ENCODE measurements at regions not wholly inside any gene's neighbourhood (a gene's known extent, or its start where the extent isn't known, plus 50 kb on each side); places are given as distances from the start of the nearest gene placed in this dataset.
A peak's percentile ranks its signal among the peaks of the same experiment; 100 is the strongest.

GRCh38 chr21:27814226-27814625, 847.3 kb upstream of the ADAMTS5 start:
- no peak overlapping the region for H2BK120ac ChIP-seq (ENCODE audit: insufficient read depth, low read length, poor library complexity)
- H3K18ac ChIP-seq (ENCODE audit: low read length) = no peak overlapping the region
- H3K4me3 ChIP-seq (ENCODE audit: low read depth, low read length) = no peak overlapping the region
- no peak overlapping the region for H2BK12ac ChIP-seq (ENCODE audit: low read length)
- H4K91ac ChIP-seq (ENCODE audit: low read depth, low read length) = no peak overlapping the region
- H3K9me3 ChIP-seq (ENCODE audit: insufficient read depth, low read depth, low read length) = no peaks in the 10 kb centered on the region
- no peak overlapping the region for H2AK5ac ChIP-seq (ENCODE audit: low read length)
- no peak for DNase-seq
- H3K79me2 ChIP-seq (ENCODE audit: control insufficient read depth, insufficient read depth, low read length, poor library complexity) = no peaks in the 10 kb centered on the region
- H3K23ac ChIP-seq (ENCODE audit: low read length) = no peak overlapping the region
- no peak overlapping the region for H3K9ac ChIP-seq (ENCODE audit: low read length)
- no peaks in the 10 kb centered on the region for H3K79me1 ChIP-seq (ENCODE audit: low read length)
- no peak overlapping the region for H2BK5ac ChIP-seq (ENCODE audit: low read depth, low read length, poor library complexity)
- no peak overlapping the region for H4K12ac ChIP-seq (ENCODE audit: low read depth, low read length)
- no peak overlapping the region for H3K4me2 ChIP-seq (ENCODE audit: low read length)
- H3K27me3 ChIP-seq (ENCODE audit: insufficient read depth, low read length) = no peaks in the 10 kb centered on the region
- H2AFZ ChIP-seq (ENCODE audit: insufficient read depth, low read length, poor library complexity) = no peak overlapping the region
- no peak overlapping the region for H4K8ac ChIP-seq (ENCODE audit: low read depth, low read length)
- H3K4me1 ChIP-seq (ENCODE audit: control insufficient read depth in 1 of 2, insufficient read depth in 2 of 2, low read length in 2 of 2) = no peaks in the 10 kb centered on the region
- no peaks in the 10 kb centered on the region for H3K36me3 ChIP-seq (ENCODE audit: control insufficient read depth in 1 of 2, insufficient read depth in 2 of 2, low read length in 2 of 2)
- no peak overlapping the region for H3K14ac ChIP-seq (ENCODE audit: low read length)
- no peak overlapping the region for H3K4ac ChIP-seq (ENCODE audit: low read depth, low read length)
- H3K27ac ChIP-seq (ENCODE audit: low read depth, low read length) = no peak overlapping the region
- no CpG with 5 or more reads among the region's 1 CpG for WGBS (ENCODE audit: extremely low coverage, insufficient coverage, insufficient read length)

- Histone ChIP-seq H3K27me3 (ENCODE audit: insufficient read depth, low read length) (no peaks in the 10 kb centered on the region), H2BK12ac (ENCODE audit: low read length) (no peak overlapping the region), H4K8ac (ENCODE audit: low read depth, low read length) (no peak overlapping the region), H3K14ac (ENCODE audit: low read length) (no peak overlapping the region), H3K9ac (ENCODE audit: low read length) (no peak overlapping the region), H2AK5ac (ENCODE audit: low read length) (no peak overlapping the region), H2AFZ (ENCODE audit: insufficient read depth, low read length, poor library complexity) (no peak overlapping the region), H3K36me3 (ENCODE audit: control insufficient read depth in 1 of 2, insufficient read depth in 2 of 2, low read length in 2 of 2) (no peaks in the 10 kb centered on the region), H3K23ac (ENCODE audit: low read length) (no peak overlapping the region), H3K4ac (ENCODE audit: low read depth, low read length) (no peak overlapping the region), H3K27ac (ENCODE audit: low read depth, low read length) (no peak overlapping the region), H4K12ac (ENCODE audit: low read depth, low read length) (no peak overlapping the region), H3K4me3 (ENCODE audit: low read depth, low read length) (no peak overlapping the region), H3K79me2 (ENCODE audit: control insufficient read depth, insufficient read depth, low read length, poor library complexity) (no peaks in the 10 kb centered on the region), H4K91ac (ENCODE audit: low read depth, low read length) (no peak overlapping the region), H3K4me2 (ENCODE audit: low read length) (peak overlapping the region; percentile 6), H2BK5ac (ENCODE audit: low read depth, low read length, poor library complexity) (no peak overlapping the region), H3K9me3 (ENCODE audit: insufficient read depth, low read depth, low read length) (no peaks in the 10 kb centered on the region), H3K18ac (ENCODE audit: low read length) (no peak overlapping the region), H3K79me1 (ENCODE audit: low read length) (no peaks in the 10 kb centered on the region), H2BK120ac (ENCODE audit: insufficient read depth, low read length, poor library complexity) (no peak overlapping the region), H3K4me1 (ENCODE audit: control insufficient read depth in 1 of 2, insufficient read depth in 2 of 2, low read length in 2 of 2) (no peaks in the 10 kb centered on the region)
- DNase-seq = no peak
- WGBS (ENCODE audit: extremely low coverage, insufficient coverage, insufficient read length) = no CpG with 5 or more reads among the region's 8 CpGs
These were observed 846.9 kb upstream of the ADAMTS5 start for GRCh38 chr21:27813750-27814149.

GRCh38 chr21:27813344-27813743, 846.5 kb upstream of the ADAMTS5 start:
- H3K14ac ChIP-seq (ENCODE audit: low read length) = no peak overlapping the region
- no peak overlapping the region for H4K8ac ChIP-seq (ENCODE audit: low read depth, low read length)
- DNase-seq = no peak
- H2BK5ac ChIP-seq (ENCODE audit: low read depth, low read length, poor library complexity) = no peak overlapping the region
- no peak overlapping the region for H3K9ac ChIP-seq (ENCODE audit: low read length)
- H3K27ac ChIP-seq (ENCODE audit: low read depth, low read length) = no peak overlapping the region
- H3K27me3 ChIP-seq (ENCODE audit: insufficient read depth, low read length) = no peaks in the 10 kb centered on the region
- no peak overlapping the region for H3K4me3 ChIP-seq (ENCODE audit: low read depth, low read length)
- H3K23ac ChIP-seq (ENCODE audit: low read length) = no peak overlapping the region
- H3K36me3 ChIP-seq (ENCODE audit: control insufficient read depth in 1 of 2, insufficient read depth in 2 of 2, low read length in 2 of 2) = no peaks in the 10 kb centered on the region
- H3K79me2 ChIP-seq (ENCODE audit: control insufficient read depth, insufficient read depth, low read length, poor library complexity) = no peaks in the 10 kb centered on the region
- H4K12ac ChIP-seq (ENCODE audit: low read depth, low read length) = no peak overlapping the region
- no peaks in the 10 kb centered on the region for H3K9me3 ChIP-seq (ENCODE audit: insufficient read depth, low read depth, low read length)
- no peak overlapping the region for H2BK12ac ChIP-seq (ENCODE audit: low read length)
- no peaks in the 10 kb centered on the region for H3K79me1 ChIP-seq (ENCODE audit: low read length)
- H3K4ac ChIP-seq (ENCODE audit: low read depth, low read length) = no peak overlapping the region
- H2BK120ac ChIP-seq (ENCODE audit: insufficient read depth, low read length, poor library complexity) = no peak overlapping the region
- no peak overlapping the region for H3K4me2 ChIP-seq (ENCODE audit: low read length)
- H3K4me1 ChIP-seq (ENCODE audit: control insufficient read depth in 1 of 2, insufficient read depth in 2 of 2, low read length in 2 of 2) = no peaks in the 10 kb centered on the region
- no CpG with 5 or more reads among the region's 1 CpG for WGBS (ENCODE audit: extremely low coverage, insufficient coverage, insufficient read length)
- no peak overlapping the region for H2AFZ ChIP-seq (ENCODE audit: insufficient read depth, low read length, poor library complexity)
- no peak overlapping the region for H4K91ac ChIP-seq (ENCODE audit: low read depth, low read length)
- H3K18ac ChIP-seq (ENCODE audit: low read length) = no peak overlapping the region
- H2AK5ac ChIP-seq (ENCODE audit: low read length) = no peak overlapping the region

DNA sequence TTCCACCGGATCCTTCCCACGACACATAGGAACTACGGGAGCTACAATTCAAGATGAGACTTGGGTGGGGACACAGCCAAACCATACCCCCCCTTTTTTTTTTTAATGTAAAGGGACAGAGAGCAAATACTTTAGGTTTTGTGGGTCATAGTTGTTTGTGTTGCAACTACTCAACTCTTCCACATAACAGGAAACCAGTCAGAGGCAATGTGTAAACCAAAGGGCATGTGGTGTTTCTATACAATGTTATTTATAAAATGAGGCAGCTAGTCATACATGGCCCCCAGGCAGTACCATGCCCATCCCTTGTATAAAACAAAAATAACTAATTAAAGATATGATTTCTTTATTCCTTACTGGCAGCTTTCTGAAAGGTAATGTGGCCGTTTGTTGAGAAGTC, 845.4 kb upstream of the ADAMTS5 start:
- Histone ChIP-seq H2BK12ac (ENCODE audit: low read length) (no peak overlapping the region), H3K4me3 (ENCODE audit: low read depth, low read length) (no peak overlapping the region), H2AK5ac (ENCODE audit: low read length) (no peak overlapping the region), H4K8ac (ENCODE audit: low read depth, low read length) (no peak overlapping the region), H3K9me3 (ENCODE audit: insufficient read depth, low read depth, low read length) (no peaks in the 10 kb centered on the region), H3K23ac (ENCODE audit: low read length) (no peak overlapping the region), H3K79me2 (ENCODE audit: control insufficient read depth, insufficient read depth, low read length, poor library complexity) (no peaks in the 10 kb centered on the region), H3K14ac (ENCODE audit: low read length) (no peak overlapping the region), H2BK120ac (ENCODE audit: insufficient read depth, low read length, poor library complexity) (no peak overlapping the region), H2AFZ (ENCODE audit: insufficient read depth, low read length, poor library complexity) (no peak overlapping the region), H3K4ac (ENCODE audit: low read depth, low read length) (no peak overlapping the region), H3K27ac (ENCODE audit: low read depth, low read length) (no peak overlapping the region), H2BK5ac (ENCODE audit: low read depth, low read length, poor library complexity) (no peak overlapping the region), H4K91ac (ENCODE audit: low read depth, low read length) (no peak overlapping the region), H3K36me3 (ENCODE audit: control insufficient read depth in 1 of 2, insufficient read depth in 2 of 2, low read length in 2 of 2) (no peaks in the 10 kb centered on the region), H3K18ac (ENCODE audit: low read length) (no peak overlapping the region), H3K27me3 (ENCODE audit: insufficient read depth, low read length) (no peaks in the 10 kb centered on the region), H3K9ac (ENCODE audit: low read length) (no peak overlapping the region), H3K4me2 (ENCODE audit: low read length) (no peak overlapping the region), H3K79me1 (ENCODE audit: low read length) (no peaks in the 10 kb centered on the region), H3K4me1 (ENCODE audit: control insufficient read depth in 1 of 2, insufficient read depth in 2 of 2, low read length in 2 of 2) (no peaks in the 10 kb centered on the region), H4K12ac (ENCODE audit: low read depth, low read length) (no peak overlapping the region)
- no CpG with 5 or more reads among the region's 4 CpGs for WGBS (ENCODE audit: extremely low coverage, insufficient coverage, insufficient read length)
- DNase-seq = no peak

- H3K23ac ChIP-seq (ENCODE audit: low read length) = no peak overlapping the region
- no peak overlapping the region for H2AK5ac ChIP-seq (ENCODE audit: low read length)
- H3K27me3 ChIP-seq (ENCODE audit: insufficient read depth, low read length) = no peaks in the 10 kb centered on the region
- no peak overlapping the region for H3K9ac ChIP-seq (ENCODE audit: low read length)
- no peaks in the 10 kb centered on the region for H3K9me3 ChIP-seq (ENCODE audit: insufficient read depth, low read depth, low read length)
- no peak overlapping the region for H2BK12ac ChIP-seq (ENCODE audit: low read length)
- H3K4ac ChIP-seq (ENCODE audit: low read depth, low read length) = no peak overlapping the region
- H3K36me3 ChIP-seq (ENCODE audit: control insufficient read depth in 1 of 2, insufficient read depth in 2 of 2, low read length in 2 of 2) = no peaks in the 10 kb centered on the region
- no peak overlapping the region for H3K4me3 ChIP-seq (ENCODE audit: low read depth, low read length)
- H3K79me2 ChIP-seq (ENCODE audit: control insufficient read depth, insufficient read depth, low read length, poor library complexity) = no peaks in the 10 kb centered on the region
- DNase-seq = no peak
- H3K14ac ChIP-seq (ENCODE audit: low read length) = no peak overlapping the region
- H2AFZ ChIP-seq (ENCODE audit: insufficient read depth, low read length, poor library complexity) = no peak overlapping the region
- no peak overlapping the region for H2BK120ac ChIP-seq (ENCODE audit: insufficient read depth, low read length, poor library complexity)
- H3K4me2 ChIP-seq (ENCODE audit: low read length) = no peak overlapping the region
- no peak overlapping the region for H3K27ac ChIP-seq (ENCODE audit: low read depth, low read length)
- H2BK5ac ChIP-seq (ENCODE audit: low read depth, low read length, poor library complexity) = no peak overlapping the region
- H4K8ac ChIP-seq (ENCODE audit: low read depth, low read length) = no peak overlapping the region
- no peak overlapping the region for H3K18ac ChIP-seq (ENCODE audit: low read length)
- no peak overlapping the region for H4K12ac ChIP-seq (ENCODE audit: low read depth, low read length)
- no peak overlapping the region for H4K91ac ChIP-seq (ENCODE audit: low read depth, low read length)
- H3K79me1 ChIP-seq (ENCODE audit: low read length) = no peaks in the 10 kb centered on the region
- H3K4me1 ChIP-seq (ENCODE audit: control insufficient read depth in 1 of 2, insufficient read depth in 2 of 2, low read length in 2 of 2) = no peaks in the 10 kb centered on the region
These were observed 842.0 kb upstream of the ADAMTS5 start for GRCh38 chr21:27808923-27809322.
